ENCODE measurements at regions not wholly inside any gene's neighbourhood (a gene's known extent, or its start where the extent isn't known, plus 50 kb on each side); places are given as distances from the start of the nearest gene placed in this dataset.

DNA sequence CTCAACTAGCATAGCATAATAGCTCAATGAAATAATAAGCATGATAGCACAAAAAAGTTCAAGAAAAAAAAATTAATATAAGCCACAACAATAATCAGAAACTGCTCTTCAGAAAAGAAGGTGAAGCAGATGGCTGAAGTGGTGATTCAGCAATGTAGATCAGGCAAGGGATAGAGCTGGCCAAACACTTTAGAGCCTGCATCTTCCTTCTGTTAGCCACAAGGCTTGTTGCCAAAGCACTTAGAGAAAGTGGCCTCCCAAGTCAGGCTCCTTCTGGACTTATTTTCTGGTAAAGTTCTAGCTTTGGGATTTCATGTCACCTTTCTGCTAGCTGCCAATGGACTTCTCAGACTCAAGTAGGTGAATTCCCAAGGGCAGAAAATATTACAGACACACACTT is 60.3 kb upstream of the C1orf87 start (continued):
- TF ChIP-seq ARID4B (CRISPR knock-in tag; IDR thresholded peaks at IDR 0.05; ENCODE audit: borderline replicate concordance) (no peak), ZNF416 (CRISPR knock-in tag; IDR thresholded peaks at IDR 0.05) (no peak), MAX (CRISPR knock-in tag; IDR thresholded peaks at IDR 0.05) (no peak)
- TF ChIP-seq, protein P1, sequence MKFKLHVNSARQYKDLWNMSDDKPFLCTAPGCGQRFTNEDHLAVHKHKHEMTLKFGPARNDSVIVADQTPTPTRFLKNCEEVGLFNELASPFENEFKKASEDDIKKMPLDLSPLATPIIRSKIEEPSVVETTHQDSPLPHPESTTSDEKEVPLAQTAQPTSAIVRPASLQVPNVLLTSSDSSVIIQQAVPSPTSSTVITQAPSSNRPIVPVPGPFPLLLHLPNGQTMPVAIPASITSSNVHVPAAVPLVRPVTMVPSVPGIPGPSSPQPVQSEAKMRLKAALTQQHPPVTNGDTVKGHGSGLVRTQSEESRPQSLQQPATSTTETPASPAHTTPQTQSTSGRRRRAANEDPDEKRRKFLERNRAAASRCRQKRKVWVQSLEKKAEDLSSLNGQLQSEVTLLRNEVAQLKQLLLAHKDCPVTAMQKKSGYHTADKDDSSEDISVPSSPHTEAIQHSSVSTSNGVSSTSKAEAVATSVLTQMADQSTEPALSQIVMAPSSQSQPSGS (CRISPR knock-in tag; IDR thresholded peaks at IDR 0.05; ENCODE audit: borderline replicate concordance, low read depth), result no peak

- ChIA-PET CTCF (no interaction called here), POLR2A (no interaction called here)
- no peaks in the 10 kb centered on the region for H3K36me3 Mint-ChIP-seq
- no peaks in the 10 kb centered on the region; the same call in 1 of the 2 replicates for H3K27me3 Mint-ChIP-seq (ENCODE audit: low read depth)
- H3K4me1 Mint-ChIP-seq, result no peaks in the 10 kb centered on the region
- ATAC-seq, result no peak
- H3K4me3 Mint-ChIP-seq, result no peak overlapping the region
- H3K27ac Mint-ChIP-seq, result no peak overlapping the region
- no peaks in the 10 kb centered on the region for H3K9me3 Mint-ChIP-seq
- TF ChIP-seq, protein P1 (CRISPR knock-in tag; IDR thresholded peaks at IDR 0.05; ENCODE audit: borderline replicate concordance, low read depth), result no peak
- TF ChIP-seq HMGA2 (CRISPR knock-in tag; IDR thresholded peaks at IDR 0.05), result no peak
- TF ChIP-seq, protein P2, sequence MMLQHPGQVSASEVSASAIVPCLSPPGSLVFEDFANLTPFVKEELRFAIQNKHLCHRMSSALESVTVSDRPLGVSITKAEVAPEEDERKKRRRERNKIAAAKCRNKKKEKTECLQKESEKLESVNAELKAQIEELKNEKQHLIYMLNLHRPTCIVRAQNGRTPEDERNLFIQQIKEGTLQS (CRISPR knock-in tag; conservative IDR thresholded peaks at IDR 0.05), result no peak
- no peak for TF ChIP-seq ZNF671 (CRISPR knock-in tag; IDR thresholded peaks at IDR 0.05)
- TF ChIP-seq TCF7 (CRISPR knock-in tag; IDR thresholded peaks at IDR 0.05; ENCODE audit: low read depth), result no peak
- TF ChIP-seq ZNF219 (CRISPR knock-in tag; IDR thresholded peaks at IDR 0.05; ENCODE audit: borderline replicate concordance), result no peak
- TF ChIP-seq RORB (CRISPR knock-in tag; IDR thresholded peaks at IDR 0.05), result no peak
- TF ChIP-seq ZNF281 (CRISPR knock-in tag; IDR thresholded peaks at IDR 0.05), result no peak
- no peak for TF ChIP-seq KAT7 (CRISPR knock-in tag; IDR thresholded peaks at IDR 0.05; ENCODE audit: borderline replicate concordance)
- TF ChIP-seq CBFB (CRISPR knock-in tag; IDR thresholded peaks at IDR 0.05; ENCODE audit: low read depth), result no peak
- TF ChIP-seq, protein P3, sequence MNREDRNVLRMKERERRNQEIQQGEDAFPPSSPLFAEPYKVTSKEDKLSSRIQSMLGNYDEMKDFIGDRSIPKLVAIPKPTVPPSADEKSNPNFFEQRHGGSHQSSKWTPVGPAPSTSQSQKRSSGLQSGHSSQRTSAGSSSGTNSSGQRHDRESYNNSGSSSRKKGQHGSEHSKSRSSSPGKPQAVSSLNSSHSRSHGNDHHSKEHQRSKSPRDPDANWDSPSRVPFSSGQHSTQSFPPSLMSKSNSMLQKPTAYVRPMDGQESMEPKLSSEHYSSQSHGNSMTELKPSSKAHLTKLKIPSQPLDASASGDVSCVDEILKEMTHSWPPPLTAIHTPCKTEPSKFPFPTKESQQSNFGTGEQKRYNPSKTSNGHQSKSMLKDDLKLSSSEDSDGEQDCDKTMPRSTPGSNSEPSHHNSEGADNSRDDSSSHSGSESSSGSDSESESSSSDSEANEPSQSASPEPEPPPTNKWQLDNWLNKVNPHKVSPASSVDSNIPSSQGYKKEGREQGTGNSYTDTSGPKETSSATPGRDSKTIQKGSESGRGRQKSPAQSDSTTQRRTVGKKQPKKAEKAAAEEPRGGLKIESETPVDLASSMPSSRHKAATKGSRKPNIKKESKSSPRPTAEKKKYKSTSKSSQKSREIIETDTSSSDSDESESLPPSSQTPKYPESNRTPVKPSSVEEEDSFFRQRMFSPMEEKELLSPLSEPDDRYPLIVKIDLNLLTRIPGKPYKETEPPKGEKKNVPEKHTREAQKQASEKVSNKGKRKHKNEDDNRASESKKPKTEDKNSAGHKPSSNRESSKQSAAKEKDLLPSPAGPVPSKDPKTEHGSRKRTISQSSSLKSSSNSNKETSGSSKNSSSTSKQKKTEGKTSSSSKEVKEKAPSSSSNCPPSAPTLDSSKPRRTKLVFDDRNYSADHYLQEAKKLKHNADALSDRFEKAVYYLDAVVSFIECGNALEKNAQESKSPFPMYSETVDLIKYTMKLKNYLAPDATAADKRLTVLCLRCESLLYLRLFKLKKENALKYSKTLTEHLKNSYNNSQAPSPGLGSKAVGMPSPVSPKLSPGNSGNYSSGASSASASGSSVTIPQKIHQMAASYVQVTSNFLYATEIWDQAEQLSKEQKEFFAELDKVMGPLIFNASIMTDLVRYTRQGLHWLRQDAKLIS (CRISPR knock-in tag; IDR thresholded peaks at IDR 0.05; ENCODE audit: borderline replicate concordance), result no peak
- no peak for DNase-seq (ENCODE audit: low spot score)
Observed at GRCh38 chr1:60133000-60133673, 59.6 kb upstream of the C1orf87 start.
